Muscle of arm (tissue), 1 donor: ENCODE measurements at regions not wholly inside any gene's neighbourhood (a gene's known extent, or its start where the extent isn't known, plus 50 kb on each side); places are given as distances from the start of the nearest gene placed in this dataset.

ENCODE experiments used
- DNase-seq: peaks from one replicate; pipeline ENCODE4 v3.0.0-alpha.2; 2013

- DNase-seq = no peak
These were observed 83.5 kb upstream of the NPY start for GRCh38 chr7:24200407-24200966.

- no peak for DNase-seq
These were observed 82.8 kb upstream of the NPY start for GRCh38 chr7:24201226-24201625.

GRCh38 chr7:24212073-24212472 lies 71.9 kb upstream of the NPY start:
- no peak for DNase-seq

- no peak for DNase-seq
These were observed 70.7 kb upstream of the NPY start for GRCh38 chr7:24213311-24213710.

- DNase-seq = no peak
These were observed 69.3 kb upstream of the NPY start for GRCh38 chr7:24214670-24215069.

- DNase-seq = no peak
These were observed 67.3 kb upstream of the NPY start for GRCh38 chr7:24216576-24217125.

- DNase-seq = no peak
These were observed 62.5 kb upstream of the NPY start for GRCh38 chr7:24221500-24221899.

GRCh38 chr7:24227068-24227467 lies 56.9 kb upstream of the NPY start:
- DNase-seq = no peak

- DNase-seq = no peak
These were observed 56.2 kb upstream of the NPY start for GRCh38 chr7:24227603-24228359.

GRCh38 chr7:24229481-24230226 lies 54.3 kb upstream of the NPY start:
- no peak for DNase-seq

- DNase-seq = no peak
These were observed 52.5 kb upstream of the NPY start for GRCh38 chr7:24231493-24231892.

- DNase-seq = no peak
These were observed 50.6 kb upstream of the NPY start for GRCh38 chr7:24233386-24233785.
